B cell (primary cell): ENCODE measurements at regions not wholly inside any gene's neighbourhood (a gene's known extent, or its start where the extent isn't known, plus 50 kb on each side); places are given as distances from the start of the nearest gene placed in this dataset.

ENCODE experiments used
- ATAC-seq: fragments of 200-7000 bp; cut with Tn5 transposase; one replicate; pipeline ENCODE4 v1.10.0; 2021; ENCODE audit warnings: low read depth, mild to moderate bottlenecking, moderate number of reproducible peaks, moderate library complexity
- CTCF ChIA-PET: fragments of 350-600 bp; sonication (Branson Sonifier 250); formaldehyde crosslinking; loops from one replicate; lab custom pipeline; 2021; ENCODE audit warnings: antibody characterized with exemption, inconsistent platforms; lab: Charles Lee
- POLR2A ChIA-PET: fragments of 350-600 bp; sonication (Branson Sonifier 250); formaldehyde crosslinking; loops from one replicate; lab custom pipeline; 2021; ENCODE audit warnings: antibody characterized with exemption; lab: Charles Lee
- DNase-seq: peaks from one replicate; pipeline ENCODE4 v3.0.0; 2013
- H2AFZ ChIP-seq: 2 replicates; pipeline ENCODE4 v1.6.1; 2012; ENCODE audit warnings: mild to moderate bottlenecking, low read depth, low read length; ENCODE audit not compliant: insufficient read depth, poor library complexity, severe bottlenecking
- H3K27ac ChIP-seq, 2 donors: 1 replicate in 1 of 2; 2 replicates in 1 of 2; pipeline ENCODE4 v1.5.1; 2012 to 2013; ENCODE audit warnings: low read length in 2 of 2, mild to moderate bottlenecking in 2 of 2, moderate library complexity in 1 of 2
- H3K27me3 ChIP-seq, 4 experiments: fragments of 200-600 bp in 1 of 4; sonication (generic) in 1 of 4; replicated peaks in 1 of 4; 1 replicate in 2 of 4; 2 replicates in 2 of 4; pipeline versions ENCODE4 v1.6.1 to v1.7.0; 2013 to 2016; ENCODE audit warnings: low read length in 3 of 4, mild to moderate bottlenecking in 2 of 4, mixed read lengths in 1 of 4, moderate library complexity in 1 of 4; ENCODE audit not compliant: insufficient read depth in 4 of 4, control insufficient read depth in 3 of 4; ENCODE audit errors: control extremely low read depth in 1 of 4
- H3K36me3 ChIP-seq, 2 experiments: replicated peaks in 1 of 2; 1 replicate in 1 of 2; 2 replicates in 1 of 2; pipeline versions ENCODE4 v1.6.1 to v1.7.1; 2013; ENCODE audit warnings: low read length in 1 of 2; ENCODE audit not compliant: insufficient read depth in 2 of 2, control insufficient read depth in 1 of 2; ENCODE audit errors: control extremely low read depth in 1 of 2, extremely low read depth in 1 of 2
- H3K4me1 ChIP-seq, 2 donors: fragments of 200-600 bp in 1 of 2; sonication (generic) in 1 of 2; 1 replicate in 1 of 2; 2 replicates in 1 of 2; pipeline versions ENCODE4 v1.5.1 to v1.6.1; 2013 to 2017; ENCODE audit warnings: low read length in 2 of 2; ENCODE audit not compliant: control insufficient read depth in 2 of 2, insufficient read depth in 2 of 2
- H3K4me2 ChIP-seq: replicated peaks from 2 replicates; pipeline ENCODE3; 2012; ENCODE audit warnings: mild to moderate bottlenecking, low read depth, low read length; ENCODE audit not compliant: poor library complexity, severe bottlenecking
- H3K4me3 ChIP-seq, 5 experiments: fragments of 200-600 bp in 1 of 5; sonication (generic) in 1 of 5; 1 replicate in 3 of 5; 2 replicates in 2 of 5; pipeline versions ENCODE4 v1.5.1 to v1.7.0; 2011 to 2016; ENCODE audit warnings: low read length in 4 of 5, mild to moderate bottlenecking in 4 of 5, low read depth in 2 of 5, control low read depth in 1 of 5, moderate library complexity in 1 of 5; ENCODE audit not compliant: insufficient read depth in 1 of 5; ENCODE audit errors: control extremely low read depth in 1 of 5, extremely low read depth in 1 of 5
- H3K79me2 ChIP-seq: fragments of 200-600 bp; sonication (generic); one replicate; pipeline ENCODE4 v1.6.0; 2016; ENCODE audit warnings: low read length; ENCODE audit not compliant: control insufficient read depth, insufficient read depth
- H3K9ac ChIP-seq: fragments of 200-600 bp; sonication (generic); 2 replicates; pipeline ENCODE4 v1.6.1; 2017; ENCODE audit warnings: mild to moderate bottlenecking, low read length, moderate library complexity
- H3K9me3 ChIP-seq, 3 donors: one replicate each; pipeline versions ENCODE4 v1.6.1 to v1.7.1; 2013; ENCODE audit warnings: low read length in 2 of 3; ENCODE audit not compliant: control insufficient read depth in 2 of 3, insufficient read depth in 1 of 3; ENCODE audit errors: control extremely low read depth in 1 of 3
- H4K20me1 ChIP-seq: 2 replicates; pipeline ENCODE4 v1.6.0; 2012; ENCODE audit warnings: mild to moderate bottlenecking, low read length; ENCODE audit not compliant: insufficient read depth, control insufficient read depth, poor library complexity, severe bottlenecking
- H3K27ac Mint-ChIP-seq: one replicate; pipeline ENCODE4 v1.8.0; 2021; ENCODE audit warnings: mixed read lengths
- H3K27me3 Mint-ChIP-seq: one replicate; pipeline ENCODE4 v1.8.0; 2021; ENCODE audit warnings: mixed read lengths
- H3K4me1 Mint-ChIP-seq: one replicate; pipeline ENCODE4 v1.8.0; 2021; ENCODE audit warnings: mixed read lengths
- H3K4me3 Mint-ChIP-seq: one replicate; pipeline ENCODE4 v1.8.0; 2021; ENCODE audit warnings: mixed read lengths
- H3K9me3 Mint-ChIP-seq: one replicate; pipeline ENCODE4 v1.8.0; 2022; ENCODE audit warnings: mixed read lengths; ENCODE audit not compliant: insufficient read depth
- EZH2 ChIP-seq: IDR thresholded peaks from 2 replicates; pipeline ENCODE4 v1.6.1; 2012; ENCODE audit warnings: borderline replicate concordance, low read depth, mild to moderate bottlenecking, moderate library complexity, low read length; ENCODE audit not compliant: insufficient read depth, poor library complexity, severe bottlenecking
- WGBS: methylation state at CpG from one replicate; pipeline ENCODE4 v1.1.5; 2013; ENCODE audit warnings: missing lambda C conversion rate; ENCODE audit not compliant: insufficient coverage; 5-methylcytosine and 5-hydroxymethylcytosine counted together
- intact Hi-C: fragments of 100-400 bp; cut with micrococcal nuclease; formaldehyde crosslinking; loops from one replicate; pipeline ENCODE4 v1.10.0; 2022
- TF ChIP-seq, protein P1 (sequence below): fragments of 200-600 bp; IDR thresholded peaks from one replicate; pipeline ENCODE4 v1.8.0; 2022; ENCODE audit warnings: antibody characterized with exemption, mild to moderate bottlenecking

- Histone ChIP-seq H4K20me1 (no peaks in the 10 kb centered on the region), H3K9ac (no peak overlapping the region), H3K4me1 (no peaks in the 10 kb centered on the region), H3K4me2 (no peak overlapping the region), H3K36me3 (no peaks in the 10 kb centered on the region), H3K9me3 (peaks cover 3 to 10% (median 6%) of the 10 kb centered on the region in 3 donors), H3K27me3 (no peaks in the 10 kb centered on the region), H3K4me3 (no peak overlapping the region), H2AFZ (no peak overlapping the region), H3K27ac (no peak overlapping the region), H3K79me2 (no peaks in the 10 kb centered on the region)
- Mint-ChIP-seq H3K4me3 (no peak overlapping the region), H3K27ac (no peak overlapping the region), H3K9me3 (peaks cover 5% of the 10 kb centered on the region), H3K27me3 (no peaks in the 10 kb centered on the region), H3K4me1 (no peaks in the 10 kb centered on the region)
- intact Hi-C loops: no loop called here
- CTCF ChIA-PET: no interaction called here
- 71% methylated on average over 1 of the region's 4 CpGs for WGBS
- TF ChIP-seq EZH2: no peak
- TF ChIP-seq, protein P1, sequence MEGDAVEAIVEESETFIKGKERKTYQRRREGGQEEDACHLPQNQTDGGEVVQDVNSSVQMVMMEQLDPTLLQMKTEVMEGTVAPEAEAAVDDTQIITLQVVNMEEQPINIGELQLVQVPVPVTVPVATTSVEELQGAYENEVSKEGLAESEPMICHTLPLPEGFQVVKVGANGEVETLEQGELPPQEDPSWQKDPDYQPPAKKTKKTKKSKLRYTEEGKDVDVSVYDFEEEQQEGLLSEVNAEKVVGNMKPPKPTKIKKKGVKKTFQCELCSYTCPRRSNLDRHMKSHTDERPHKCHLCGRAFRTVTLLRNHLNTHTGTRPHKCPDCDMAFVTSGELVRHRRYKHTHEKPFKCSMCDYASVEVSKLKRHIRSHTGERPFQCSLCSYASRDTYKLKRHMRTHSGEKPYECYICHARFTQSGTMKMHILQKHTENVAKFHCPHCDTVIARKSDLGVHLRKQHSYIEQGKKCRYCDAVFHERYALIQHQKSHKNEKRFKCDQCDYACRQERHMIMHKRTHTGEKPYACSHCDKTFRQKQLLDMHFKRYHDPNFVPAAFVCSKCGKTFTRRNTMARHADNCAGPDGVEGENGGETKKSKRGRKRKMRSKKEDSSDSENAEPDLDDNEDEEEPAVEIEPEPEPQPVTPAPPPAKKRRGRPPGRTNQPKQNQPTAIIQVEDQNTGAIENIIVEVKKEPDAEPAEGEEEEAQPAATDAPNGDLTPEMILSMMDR: no peak
- DNase-seq (no peak), ATAC-seq (no peak)
- POLR2A ChIA-PET: no interaction called here
Observed at GRCh38 chr7:69095649-69096048, 502.6 kb upstream of the AUTS2 start.

DNA sequence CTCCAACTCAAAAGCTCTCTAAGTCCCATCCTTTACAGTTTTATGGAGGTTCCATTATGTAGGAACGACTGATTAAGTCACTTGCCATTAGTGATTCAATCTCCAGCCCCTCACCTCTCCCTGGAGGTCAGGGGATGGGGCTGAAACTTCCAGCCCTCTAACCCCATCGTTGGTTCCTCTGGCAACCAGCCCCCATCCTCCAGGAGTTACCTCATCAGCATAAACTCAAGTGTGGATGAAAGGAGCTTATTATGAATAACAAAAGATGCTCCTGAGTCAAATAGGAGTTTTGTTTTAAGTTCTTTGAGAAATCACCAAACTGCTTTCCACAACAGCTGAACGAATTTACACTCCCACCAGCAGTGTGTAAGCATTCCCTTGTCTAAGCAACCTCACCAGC lies 494.3 kb upstream of the AUTS2 start:
- ATAC-seq (no peak), DNase-seq (no peak)
- intact Hi-C loops: no loop called here
- Histone ChIP-seq H3K9me3 (peaks cover 0 to 10% (median 0%) of the 10 kb centered on the region in 3 donors), H3K79me2 (no peaks in the 10 kb centered on the region), H3K9ac (no peak overlapping the region), H3K4me3 (no peak overlapping the region), H3K36me3 (no peaks in the 10 kb centered on the region), H3K27me3 (no peaks in the 10 kb centered on the region), H3K4me2 (no peak overlapping the region), H3K27ac (no peak overlapping the region), H4K20me1 (no peaks in the 10 kb centered on the region), H3K4me1 (no peaks in the 10 kb centered on the region), H2AFZ (no peak overlapping the region)
- peaks cover 3% of the 10 kb centered on the region for H3K9me3 Mint-ChIP-seq
- WGBS: no CpG with 5 or more reads among the region's 3 CpGs
- no peaks in the 10 kb centered on the region for H3K4me1 Mint-ChIP-seq
- peaks cover 3% of the 10 kb centered on the region for H3K27me3 Mint-ChIP-seq
- no peak overlapping the region for H3K27ac Mint-ChIP-seq
- ChIA-PET CTCF (no interaction called here), POLR2A (no interaction called here)
- no peak overlapping the region for H3K4me3 Mint-ChIP-seq
- TF ChIP-seq, protein P1: no peak
- no peak for TF ChIP-seq EZH2
